Activated CD4-positive, alpha-beta T cell treated with anti-CD3 and anti-CD28 coated beads, Interleukin-2, Interleukin-4, amounts not matched to agents 100 ng/mL and 50 ng/mL, durations not matched to agents 16 hours and 8 hours (primary cell): ENCODE measurements at regions not wholly inside any gene's neighbourhood (a gene's known extent, or its start where the extent isn't known, plus 50 kb on each side); places are given as distances from the start of the nearest gene placed in this dataset.
"Not testable (repeated sequence)": the region's sequence is repeated elsewhere in the genome, so short reads cannot be mapped to it uniquely, and the experiment has no call there.

Experiments used
- DNase-seq: peaks from one replicate; pipeline ENCODE4 v3.0.0-alpha.2; 2020; ENCODE audit warnings: low spot score

DNA sequence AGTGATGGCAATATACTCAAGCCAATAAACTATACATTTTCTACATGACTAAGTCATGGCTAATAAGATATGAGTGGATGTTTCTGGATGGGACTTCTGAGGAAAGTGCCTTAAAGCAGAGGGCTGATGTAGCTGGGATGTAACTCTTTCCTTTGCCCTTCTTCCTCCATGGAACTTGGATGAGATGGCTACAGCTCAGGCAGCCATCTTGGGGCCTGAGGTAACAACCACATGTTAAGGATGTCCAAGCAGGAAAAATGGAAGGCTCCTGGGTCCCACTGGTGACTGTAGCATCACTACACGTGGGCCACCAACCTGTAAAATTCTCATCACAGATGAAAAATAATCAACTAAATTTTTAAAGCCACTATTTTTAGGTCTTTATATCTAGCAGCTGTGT, 54.4 kb upstream of the GRIP1 start:
- no peak for DNase-seq

DNA sequence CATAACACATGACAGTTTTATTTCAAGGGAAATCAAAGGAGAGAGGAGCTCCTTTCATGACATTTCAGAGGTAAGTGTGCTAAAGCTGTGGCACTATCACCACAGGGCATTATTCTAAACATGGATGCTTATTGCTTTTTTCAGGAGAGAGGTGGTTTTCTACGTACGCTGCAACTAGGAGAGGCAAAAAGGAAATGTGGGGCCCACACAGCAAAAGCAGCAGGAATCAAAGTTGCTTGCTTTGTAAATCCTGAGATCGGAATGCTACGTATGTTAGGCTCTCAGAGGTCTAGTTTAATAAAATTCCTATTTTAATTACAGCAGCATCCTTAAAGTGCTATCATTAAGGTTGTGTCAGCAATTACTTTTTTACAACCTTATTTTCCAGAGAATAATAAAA, 55.0 kb upstream of the GRIP1 start:
- no peak for DNase-seq

DNA sequence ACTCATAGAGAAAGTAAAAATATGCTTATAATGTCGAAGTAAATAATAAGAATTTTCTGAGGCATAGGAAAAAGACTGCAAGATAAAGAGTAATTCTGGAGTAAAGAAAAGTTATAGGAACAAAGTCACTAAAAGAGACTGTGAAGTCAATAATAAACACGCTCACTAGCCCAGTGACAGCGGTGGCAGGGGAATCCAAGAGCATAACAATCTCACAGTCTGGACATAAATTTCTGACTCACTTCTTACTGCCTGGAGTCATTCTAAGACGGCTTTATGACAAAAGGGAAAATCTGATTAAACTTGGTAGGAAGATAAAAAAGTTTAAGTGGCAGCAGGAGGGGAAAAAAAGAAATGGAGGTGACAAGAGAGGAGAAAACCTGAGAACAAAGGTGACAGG, 56.4 kb upstream of the GRIP1 start:
- DNase-seq: peak; percentile 4

DNA sequence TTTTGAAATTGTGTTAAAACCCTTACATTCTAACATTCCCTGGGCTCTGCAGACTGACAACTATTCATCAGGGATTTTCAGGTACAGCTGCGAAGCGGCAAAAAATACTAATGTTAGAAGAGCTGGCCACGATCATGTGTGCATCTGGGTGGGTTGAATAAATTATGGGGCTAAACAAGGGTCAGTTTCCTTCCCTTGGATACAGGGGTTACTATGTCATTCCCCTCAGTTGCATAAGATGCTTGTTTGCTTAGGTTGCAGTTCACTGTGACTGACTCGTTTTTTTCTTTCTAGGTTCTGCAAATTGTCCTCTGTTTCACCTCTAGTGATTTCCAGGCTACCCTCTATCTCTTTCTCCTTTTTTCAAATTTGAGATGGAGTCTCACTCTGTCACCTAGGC, 58.1 kb upstream of the GRIP1 start:
- DNase-seq: no peak

DNA sequence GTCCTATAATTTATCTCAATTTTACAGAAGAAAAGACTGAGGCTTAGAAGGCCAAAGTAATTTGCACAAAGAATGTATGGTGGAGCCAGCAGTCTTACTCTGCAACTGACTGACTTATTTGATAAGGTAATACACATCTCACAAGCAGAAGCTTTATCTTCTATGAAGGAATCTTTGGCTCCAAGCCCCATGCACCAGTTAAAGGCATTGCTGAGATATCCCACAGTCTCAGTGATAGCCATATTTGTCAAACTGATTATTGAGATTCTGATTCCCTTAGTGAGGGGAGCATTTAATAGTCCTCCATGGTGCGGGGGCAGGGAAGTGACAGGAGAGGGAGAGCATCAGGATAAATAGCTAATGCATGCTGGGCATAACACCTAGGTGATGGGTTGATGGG, 60.4 kb upstream of the GRIP1 start:
- DNase-seq: no peak

DNA sequence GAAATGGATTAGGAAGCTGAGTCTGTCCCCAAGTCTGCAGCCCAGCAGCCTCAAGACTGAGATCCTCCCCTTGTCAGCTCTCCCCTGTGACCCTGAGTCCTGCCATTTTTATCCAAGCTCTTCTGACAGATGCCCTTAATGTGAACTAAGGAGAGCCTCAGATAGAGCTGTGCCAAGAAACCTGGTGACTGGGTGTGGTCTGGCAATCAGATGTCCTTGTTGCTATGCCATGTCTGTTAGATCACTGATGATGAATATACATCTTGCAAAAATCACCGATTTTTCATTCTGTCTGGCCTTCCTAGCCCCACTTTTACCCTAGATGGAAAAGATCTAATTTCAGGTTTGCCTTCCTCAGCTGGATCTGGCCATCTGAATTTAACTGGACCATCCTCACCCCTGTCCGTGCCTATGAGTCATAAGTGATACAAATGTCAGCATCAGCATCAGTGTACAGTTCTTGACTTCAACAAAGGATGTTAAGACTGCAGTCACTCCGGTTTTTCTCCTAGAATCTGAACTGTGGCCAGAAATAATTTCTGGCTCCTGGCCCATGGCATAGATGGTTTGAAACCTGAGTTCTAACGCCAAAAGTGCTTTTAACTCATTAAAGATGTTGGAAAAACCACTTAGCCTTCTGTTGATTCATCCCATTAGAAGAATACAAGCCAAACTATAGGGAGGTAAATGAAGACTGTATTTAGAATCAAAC, 61.2 kb upstream of the GRIP1 start:
- DNase-seq: no peak

DNA sequence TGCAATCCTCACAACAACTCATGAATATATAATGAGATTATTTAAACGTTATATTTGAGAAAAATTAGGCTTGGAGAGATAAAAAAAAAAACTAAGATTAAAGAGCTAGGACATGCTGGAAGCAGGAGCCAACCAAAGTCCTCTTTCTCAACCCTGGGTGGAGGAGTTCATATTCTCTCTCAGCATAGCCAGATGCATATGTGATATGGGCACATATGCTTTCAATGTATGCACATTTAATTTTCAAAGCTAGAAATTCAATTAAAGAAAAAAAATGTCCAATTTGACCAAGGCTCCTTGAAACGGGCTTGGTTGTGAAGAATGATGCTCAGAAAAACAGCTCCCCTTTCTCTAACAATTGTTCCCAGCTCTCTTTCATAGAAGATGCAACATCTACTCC, 61.9 kb upstream of the GRIP1 start:
- DNase-seq: no peak

DNA sequence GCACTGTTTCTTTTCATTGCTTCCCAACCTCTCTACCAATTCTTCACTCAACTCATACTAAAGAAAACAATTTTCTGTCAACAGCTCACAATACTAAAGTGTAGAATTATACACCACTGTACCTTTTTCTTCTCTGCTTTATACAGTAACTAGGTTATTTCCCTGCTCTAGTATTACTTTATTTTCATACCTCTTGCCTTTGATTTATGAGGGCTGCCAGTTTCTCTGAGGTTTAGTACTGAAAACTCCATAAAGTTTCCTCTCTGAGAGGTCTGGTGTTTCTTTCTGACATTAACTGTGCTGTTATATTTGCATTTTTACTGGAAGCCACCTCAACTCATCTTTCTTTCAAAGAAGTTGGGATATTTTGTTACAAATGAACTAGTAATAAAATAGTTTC, 63.0 kb upstream of the GRIP1 start:
- no peak for DNase-seq

DNA sequence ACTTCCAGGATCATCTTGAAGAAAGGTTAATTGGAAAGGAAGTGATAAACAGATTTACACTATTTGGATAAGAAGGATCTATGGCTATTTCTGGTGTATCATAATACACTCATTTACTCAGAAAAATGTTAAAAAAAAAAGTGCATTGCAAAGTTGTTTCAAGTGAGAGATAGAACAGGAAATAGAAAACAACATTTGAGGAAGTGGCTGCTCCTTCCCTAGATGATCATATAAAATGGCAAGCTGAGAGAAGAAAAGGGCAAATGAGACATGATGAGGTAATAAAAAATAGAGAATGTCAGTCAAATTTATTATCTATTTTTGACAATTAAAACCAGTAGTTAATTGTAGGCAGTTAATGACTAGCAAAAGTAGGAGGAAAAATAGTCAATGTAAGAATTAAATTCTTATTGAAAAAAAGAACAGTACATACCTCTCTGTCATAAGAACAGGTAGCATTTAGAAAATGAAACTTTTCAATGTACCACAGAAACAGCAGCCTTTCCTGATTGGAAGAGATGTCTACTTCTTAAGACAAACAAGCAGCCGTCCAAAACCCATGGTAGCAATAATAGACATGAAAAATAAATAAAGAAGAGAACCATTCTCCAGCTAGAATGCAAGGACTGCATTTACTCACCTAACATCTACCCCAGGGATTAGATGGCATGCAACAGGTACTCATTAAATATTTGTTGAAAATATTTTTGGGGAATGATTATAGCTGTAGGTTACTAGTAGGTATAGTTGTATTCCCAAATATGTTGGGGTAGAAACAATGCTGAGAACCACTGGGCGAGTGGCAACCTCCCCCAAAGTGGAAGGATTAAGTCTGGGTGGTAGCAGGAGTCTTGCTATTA, 63.9 kb upstream of the GRIP1 start:
- no peak for DNase-seq

DNA sequence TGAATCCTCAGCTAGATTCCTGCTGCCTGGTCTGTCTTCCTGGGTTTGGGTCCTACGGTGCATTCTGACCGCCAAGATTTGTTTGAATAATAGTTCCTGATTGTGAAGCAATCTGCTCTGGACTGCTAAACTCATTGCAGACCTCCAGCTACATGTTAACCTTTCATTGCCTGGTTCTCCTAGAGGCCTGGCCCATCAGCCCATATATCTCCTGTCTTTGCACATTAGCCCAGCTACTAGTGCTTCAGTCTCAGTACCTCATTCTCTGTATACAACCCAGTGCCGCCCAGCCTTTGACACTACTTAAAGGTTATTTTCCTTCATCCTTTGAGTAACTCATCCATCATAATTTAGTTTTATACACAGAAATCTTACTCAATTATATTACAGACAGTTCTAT, 65.6 kb upstream of the GRIP1 start:
- DNase-seq: no peak

DNA sequence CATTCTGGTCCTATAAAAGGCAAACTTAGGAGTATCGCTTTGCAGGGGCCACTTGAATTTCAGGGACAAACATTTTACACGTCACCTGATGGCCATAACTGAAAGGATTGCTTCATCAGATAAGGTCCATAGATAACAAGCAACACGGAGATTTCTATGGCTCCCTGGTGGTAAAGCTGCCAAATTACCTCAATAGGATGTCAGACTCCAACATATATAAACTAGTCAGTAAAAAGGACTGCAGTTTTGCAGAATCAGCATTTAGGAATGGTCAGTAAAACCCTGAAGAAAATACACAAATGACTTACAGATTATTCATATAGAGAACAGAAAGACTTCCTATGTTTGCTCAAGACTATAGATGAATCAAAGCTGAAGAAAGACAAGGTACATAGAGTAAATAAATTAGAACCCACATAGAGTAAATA, 66.1 kb upstream of the GRIP1 start:
- DNase-seq: no peak

DNA sequence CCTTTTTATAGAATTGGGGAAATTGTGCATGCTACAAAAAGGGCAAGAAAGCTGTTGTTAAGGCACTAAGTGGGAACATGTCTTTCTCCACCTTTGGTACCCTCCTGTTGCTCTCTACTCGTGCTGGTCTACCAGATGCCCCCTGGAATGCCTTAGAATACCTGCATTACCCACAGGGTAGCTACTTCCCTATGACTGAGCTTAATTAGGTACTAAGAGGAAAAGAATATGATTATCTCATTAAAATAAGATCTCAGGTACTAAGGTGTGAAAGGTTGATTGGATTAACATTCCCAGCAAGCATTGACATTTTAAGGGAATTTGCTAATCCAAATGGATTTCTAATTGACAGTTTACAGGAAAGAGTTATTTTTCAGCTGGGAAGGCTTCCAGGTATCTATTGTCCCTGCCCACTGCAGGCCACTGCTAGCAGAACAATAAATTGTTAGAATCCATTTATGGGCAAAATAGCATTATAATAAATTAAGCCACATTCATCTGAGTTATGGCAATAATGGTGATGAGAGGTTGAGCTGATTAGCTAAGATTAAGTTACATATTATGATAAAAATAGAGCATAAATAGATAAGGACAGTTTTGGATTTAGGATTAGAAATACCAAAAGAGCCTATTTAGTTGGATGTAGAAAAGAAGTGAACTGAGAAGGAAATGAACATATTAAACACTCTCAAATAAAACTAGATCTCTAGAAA, 67.8 kb upstream of the GRIP1 start:
- no peak for DNase-seq

DNA sequence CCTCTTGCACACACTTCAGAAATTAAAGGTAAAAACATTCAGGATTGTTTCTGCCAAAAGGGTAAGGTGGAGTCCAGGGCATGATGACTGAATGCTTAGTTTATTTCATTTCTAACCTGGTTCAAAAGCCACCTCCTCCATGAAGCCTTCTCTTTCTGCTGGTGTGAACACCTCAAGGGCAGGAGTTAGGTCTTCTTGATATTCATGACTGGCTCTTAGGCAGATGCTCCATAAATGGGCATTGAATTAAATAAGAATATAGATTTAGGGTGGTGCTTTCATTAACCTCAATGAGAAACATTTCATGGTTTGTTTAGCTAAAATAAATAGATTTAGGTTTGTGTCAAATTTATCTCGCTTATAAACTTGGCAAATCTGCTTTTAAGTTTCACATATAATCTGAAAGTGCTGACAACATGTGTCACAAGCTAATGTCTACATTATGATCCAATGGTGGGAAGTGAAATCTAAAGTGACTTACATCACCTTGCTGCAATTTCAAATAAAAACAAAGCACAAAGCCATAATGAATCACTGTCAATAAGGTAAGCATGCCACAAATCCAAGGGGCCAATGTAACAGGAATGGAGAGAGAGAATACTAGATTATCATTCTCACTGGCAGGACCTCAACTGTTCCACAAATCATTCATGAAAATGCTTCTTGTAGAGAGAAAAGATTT, 72.7 kb upstream of the GRIP1 start:
- no peak for DNase-seq

DNA sequence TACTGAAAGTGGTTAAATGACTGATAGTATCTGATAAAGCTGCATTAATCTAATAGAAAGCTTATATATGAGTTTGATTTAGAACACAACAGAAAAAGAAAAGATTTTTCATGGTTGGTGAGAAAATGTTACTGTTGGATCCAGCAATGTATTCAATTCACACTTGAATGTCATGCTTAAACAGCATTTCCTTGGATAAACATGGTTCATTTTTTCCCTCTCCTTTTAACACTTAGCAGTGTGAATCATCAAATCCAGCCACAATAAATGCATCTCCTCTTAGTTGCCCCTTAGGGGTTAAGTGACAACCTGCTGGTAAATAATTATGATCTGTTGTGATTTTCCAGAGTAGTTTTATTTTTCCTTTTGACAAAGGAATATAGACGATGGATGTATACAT, 74.9 kb upstream of the GRIP1 start:
- no peak for DNase-seq

DNA sequence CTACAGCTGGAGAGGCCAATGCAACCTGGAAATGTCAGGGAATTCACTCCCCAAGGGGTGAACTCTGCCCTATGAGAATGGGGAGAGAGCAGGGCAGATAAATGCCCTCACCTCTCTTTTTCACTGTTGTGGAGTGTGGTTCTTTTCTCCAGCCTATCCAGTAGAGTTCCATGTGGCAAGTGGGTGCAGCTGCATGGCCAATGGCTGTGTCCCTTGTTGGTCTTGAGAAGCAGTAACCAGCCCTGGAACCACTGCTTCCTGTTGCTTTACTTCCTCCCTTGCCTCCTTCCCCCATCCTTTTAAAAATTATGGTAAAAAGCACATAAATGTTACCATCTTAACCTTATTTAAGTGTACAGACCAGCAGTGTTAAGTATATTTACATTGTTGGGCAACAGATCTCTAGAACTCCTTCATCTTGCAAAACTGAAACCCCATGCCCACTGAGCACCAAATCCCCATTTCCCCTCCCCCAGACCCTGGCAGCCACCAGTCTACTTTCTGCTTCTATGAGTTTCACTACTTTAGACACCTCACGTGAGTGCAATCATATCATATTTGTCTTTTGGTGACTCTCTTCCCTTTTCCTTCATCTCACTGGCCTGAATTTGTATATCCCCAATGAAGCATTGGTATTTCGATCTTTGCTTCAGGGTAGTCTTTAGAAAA, 77.0 kb upstream of the GRIP1 start:
- DNase-seq: no peak

DNA sequence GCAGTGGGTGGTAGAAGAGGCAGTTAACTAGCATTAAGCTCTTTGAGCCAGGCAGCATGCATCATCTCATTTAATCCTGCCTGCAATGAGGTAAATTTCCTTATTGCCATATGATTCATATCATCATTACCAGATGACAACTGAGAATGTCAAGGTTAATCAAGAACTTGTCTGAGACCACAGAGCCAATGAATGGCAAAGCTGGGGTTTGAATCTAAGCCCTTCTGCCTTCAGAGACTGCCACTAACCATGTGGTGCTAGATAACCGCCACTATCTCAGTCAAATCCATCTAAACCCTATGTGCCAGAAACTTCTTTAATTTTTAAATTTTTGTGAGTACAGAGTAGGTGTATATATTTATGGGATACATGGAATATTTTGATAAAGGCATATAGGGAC, 77.8 kb upstream of the GRIP1 start:
- DNase-seq: no peak

DNA sequence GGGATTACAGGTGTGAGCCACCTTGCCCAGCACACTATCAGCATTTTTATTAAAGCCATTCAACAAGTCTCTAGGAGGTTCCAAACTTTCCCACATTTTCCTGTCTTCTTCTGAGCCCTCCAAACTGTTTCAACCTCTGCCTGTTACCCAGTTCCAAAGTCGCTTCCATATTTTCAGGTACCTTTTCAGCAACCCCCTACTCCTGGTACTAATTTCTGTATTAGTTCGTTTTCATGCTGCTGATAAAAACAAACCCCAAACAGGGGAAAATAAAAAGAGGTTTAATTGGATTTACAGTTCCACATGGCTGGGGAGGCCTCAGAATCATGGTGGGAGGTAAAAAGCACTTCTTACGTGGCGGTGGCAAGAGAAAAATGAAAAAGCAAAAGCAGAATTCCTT, 81.2 kb upstream of the GRIP1 start:
- DNase-seq: not testable (repeated sequence)

DNA sequence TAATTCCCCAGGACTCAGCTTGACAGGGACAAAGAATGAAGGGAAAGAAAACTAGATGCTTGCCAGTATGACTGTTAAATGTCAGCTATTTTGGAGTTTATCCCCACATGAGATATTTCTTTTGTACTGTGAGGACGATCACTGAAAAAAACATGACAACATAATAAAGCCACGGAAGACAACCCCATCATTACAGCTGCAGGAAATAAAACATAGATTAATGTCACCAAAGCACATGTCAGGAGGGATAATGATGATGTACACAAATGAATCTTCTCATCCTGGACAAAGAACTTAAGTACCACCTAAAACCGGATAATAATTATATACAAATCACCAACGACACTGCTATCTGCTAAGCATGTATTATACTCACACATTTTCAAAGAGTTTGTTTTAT, 84.6 kb upstream of the GRIP1 start:
- no peak for DNase-seq

DNA sequence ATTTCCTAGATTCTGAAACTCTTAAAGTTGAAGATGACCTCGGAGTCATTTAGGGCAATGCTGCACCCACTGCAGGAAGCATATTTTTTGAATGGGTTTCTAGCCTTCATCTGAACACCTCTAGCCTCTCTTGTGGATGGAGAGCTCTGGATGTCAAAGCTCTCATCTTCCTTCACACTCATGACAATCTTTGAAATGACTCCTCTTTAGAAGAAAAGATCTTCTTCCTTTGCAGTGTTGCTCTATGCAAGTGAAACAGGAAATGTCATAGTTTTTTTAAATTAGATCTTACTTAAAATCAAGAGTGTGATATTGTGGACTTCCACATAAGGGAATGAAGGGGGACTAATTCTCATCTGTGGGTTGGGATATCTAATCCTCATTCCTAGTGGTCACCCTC, 86.3 kb upstream of the GRIP1 start:
- no peak for DNase-seq

DNA sequence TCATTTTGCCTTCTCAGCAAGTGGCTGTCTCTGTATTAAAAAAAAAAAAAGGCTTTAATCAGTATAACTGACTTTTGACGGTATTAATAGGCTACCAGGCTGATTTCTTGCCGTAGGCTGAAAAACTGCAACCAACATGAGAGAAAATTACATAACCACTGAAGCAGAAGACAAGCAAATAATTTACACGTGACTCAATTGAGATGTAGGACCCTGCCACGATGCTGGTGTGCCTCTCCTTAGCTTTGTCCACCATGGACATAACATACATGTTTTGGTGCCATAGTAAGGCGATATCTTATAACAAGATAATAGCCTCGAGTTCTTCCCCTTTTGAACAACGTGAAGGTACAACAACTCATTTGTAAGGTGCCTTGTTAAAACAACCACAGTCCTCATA, 88.7 kb upstream of the GRIP1 start:
- DNase-seq: no peak

DNA sequence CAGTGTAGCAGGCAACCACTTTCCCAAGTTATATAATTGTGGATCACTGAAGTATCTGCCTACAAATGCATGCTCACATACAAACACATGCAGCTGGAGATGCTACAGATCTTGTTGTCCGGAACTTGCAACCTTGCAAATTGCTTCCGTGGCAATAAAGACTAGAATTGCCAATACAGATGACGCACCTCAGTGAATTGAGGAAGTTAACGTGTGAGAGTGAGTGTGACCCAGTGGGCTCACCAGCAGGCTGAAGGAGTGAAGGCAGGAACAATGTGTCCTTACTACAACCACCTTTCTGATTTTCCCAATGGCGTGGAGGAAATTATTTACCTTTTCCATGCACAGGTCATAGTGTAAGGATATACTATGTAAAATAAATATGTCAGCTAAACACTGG, 89.4 kb upstream of the GRIP1 start:
- DNase-seq: no peak

DNA sequence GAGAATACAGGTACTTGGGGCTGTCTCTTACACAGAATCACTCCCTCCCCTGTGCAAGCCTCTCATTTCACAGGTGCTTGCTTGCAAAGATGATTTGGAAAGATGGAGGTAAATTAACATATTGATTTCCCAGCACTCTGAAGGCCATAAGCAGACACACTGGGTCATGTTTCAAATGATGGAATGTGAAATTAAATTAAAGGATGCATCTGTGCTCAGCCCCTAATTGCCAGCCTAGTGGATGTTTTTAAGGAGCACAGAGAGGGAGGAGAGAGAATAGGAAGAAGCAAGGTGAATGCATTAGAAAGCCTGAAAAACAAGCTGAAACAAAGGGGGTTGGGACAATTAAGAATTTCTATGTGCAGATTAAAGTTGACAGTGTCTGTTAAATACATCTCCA, 96.1 kb upstream of the GRIP1 start:
- no peak for DNase-seq
